Mucosa of descending colon (tissue), 3 donors: ENCODE measurements at regions not wholly inside any gene's neighbourhood (a gene's known extent, or its start where the extent isn't known, plus 50 kb on each side); places are given as distances from the start of the nearest gene placed in this dataset.

Source experiments
- ATAC-seq: fragments of 200-7000 bp; cut with Tn5 transposase; one replicate; pipeline ENCODE4 v1.9.1; 2020; ENCODE audit warnings: mild to moderate bottlenecking, moderate library complexity
- DNase-seq, 3 donors: peaks; one replicate each; pipeline ENCODE4 v3.0.0-alpha.2; 2020
- H3K36me3 ChIP-seq: fragments of 200-600 bp; one replicate; pipeline ENCODE4 v1.8.0; 2021; ENCODE audit warnings: low read depth, mild to moderate bottlenecking
- H3K4me1 ChIP-seq: fragments of 200-600 bp; one replicate; pipeline ENCODE4 v1.8.0; 2021; ENCODE audit warnings: low read depth, mild to moderate bottlenecking
- H3K4me3 ChIP-seq: fragments of 200-600 bp; one replicate; pipeline ENCODE4 v1.8.0; 2021; ENCODE audit warnings: mild to moderate bottlenecking
- H3K9me3 ChIP-seq: fragments of 200-600 bp; one replicate; pipeline ENCODE4 v1.8.0; 2021; ENCODE audit warnings: mild to moderate bottlenecking
- intact Hi-C, 2 donors: fragments of 100-400 bp; cut with DNase I in 1 of 2; cut with micrococcal nuclease in 1 of 2; formaldehyde crosslinking; loops; one replicate each; pipeline versions ENCODE4 v1.11.0 to v1.11.1; 2022; cut with DNase I, micrococcal nuclease
- TF ChIP-seq, protein P1 (sequence below): fragments of 200-600 bp; IDR thresholded peaks from one replicate; pipeline ENCODE4 v1.8.0; 2022; ENCODE audit warnings: antibody characterized with exemption, mild to moderate bottlenecking
- donor health status: DM: no; HTN: no; CAD: no; lungs with moderate emphysema.
- donor health status: DM: no; HTN: no; CAD: no.
- donor health status: DM: no; HTN: yes; CAD: no.

DNA sequence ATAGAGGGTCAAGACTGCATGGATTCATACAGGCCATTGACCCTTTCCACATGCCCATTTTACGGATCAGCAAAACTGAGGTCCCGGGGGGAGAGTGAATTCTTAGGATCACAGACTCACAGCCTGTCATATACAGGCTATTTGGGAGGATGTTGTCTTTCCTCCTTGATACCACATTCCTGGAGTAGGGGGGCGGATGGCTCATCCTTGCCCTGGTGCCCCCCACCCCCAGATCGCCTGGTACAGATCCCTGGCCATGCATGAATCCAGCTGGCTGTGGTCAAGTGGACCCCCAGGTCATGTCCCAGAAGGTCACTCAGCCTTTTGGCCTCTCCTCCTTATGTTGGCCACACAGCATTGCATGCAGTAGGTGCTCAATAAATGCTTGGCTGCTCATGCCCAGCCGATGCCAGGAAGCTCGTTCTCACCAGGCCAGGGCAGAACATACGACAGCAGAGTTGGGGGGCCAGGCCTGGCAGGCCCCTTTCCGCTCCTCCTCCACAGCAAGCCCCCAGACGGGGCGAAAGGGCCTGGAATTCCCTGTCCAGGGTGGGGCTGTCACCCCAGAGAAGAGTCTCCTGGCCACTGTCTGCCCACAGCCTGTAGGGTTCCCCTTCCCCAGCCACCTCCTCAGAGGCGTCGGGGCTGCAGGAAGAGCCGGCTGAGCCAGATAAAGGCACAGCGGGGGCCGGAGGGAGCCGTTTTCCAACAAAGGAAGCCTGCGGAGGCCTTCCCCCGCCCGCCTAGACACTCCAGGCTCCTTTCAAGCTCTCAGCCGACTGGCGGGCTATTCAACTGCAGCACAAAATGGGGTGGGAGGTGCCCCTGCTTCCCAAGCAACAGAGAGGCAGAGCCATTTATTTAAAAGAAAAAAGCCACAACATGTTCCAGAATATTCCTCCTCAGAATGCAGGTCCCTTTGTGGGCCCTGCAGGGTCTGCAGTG lies 215.7 kb upstream of the CIBAR2 start:
- no peak for DNase-seq
- no peaks in the 10 kb centered on the region for H3K36me3 ChIP-seq
- no peaks in the 10 kb centered on the region for H3K9me3 ChIP-seq
- TF ChIP-seq, protein P1, sequence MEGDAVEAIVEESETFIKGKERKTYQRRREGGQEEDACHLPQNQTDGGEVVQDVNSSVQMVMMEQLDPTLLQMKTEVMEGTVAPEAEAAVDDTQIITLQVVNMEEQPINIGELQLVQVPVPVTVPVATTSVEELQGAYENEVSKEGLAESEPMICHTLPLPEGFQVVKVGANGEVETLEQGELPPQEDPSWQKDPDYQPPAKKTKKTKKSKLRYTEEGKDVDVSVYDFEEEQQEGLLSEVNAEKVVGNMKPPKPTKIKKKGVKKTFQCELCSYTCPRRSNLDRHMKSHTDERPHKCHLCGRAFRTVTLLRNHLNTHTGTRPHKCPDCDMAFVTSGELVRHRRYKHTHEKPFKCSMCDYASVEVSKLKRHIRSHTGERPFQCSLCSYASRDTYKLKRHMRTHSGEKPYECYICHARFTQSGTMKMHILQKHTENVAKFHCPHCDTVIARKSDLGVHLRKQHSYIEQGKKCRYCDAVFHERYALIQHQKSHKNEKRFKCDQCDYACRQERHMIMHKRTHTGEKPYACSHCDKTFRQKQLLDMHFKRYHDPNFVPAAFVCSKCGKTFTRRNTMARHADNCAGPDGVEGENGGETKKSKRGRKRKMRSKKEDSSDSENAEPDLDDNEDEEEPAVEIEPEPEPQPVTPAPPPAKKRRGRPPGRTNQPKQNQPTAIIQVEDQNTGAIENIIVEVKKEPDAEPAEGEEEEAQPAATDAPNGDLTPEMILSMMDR, result no peak
- peaks cover 40% of the 10 kb centered on the region for H3K4me1 ChIP-seq
- intact Hi-C loops, result no loop called here
- no peak for ATAC-seq
- H3K4me3 ChIP-seq, result no peak overlapping the region

DNA sequence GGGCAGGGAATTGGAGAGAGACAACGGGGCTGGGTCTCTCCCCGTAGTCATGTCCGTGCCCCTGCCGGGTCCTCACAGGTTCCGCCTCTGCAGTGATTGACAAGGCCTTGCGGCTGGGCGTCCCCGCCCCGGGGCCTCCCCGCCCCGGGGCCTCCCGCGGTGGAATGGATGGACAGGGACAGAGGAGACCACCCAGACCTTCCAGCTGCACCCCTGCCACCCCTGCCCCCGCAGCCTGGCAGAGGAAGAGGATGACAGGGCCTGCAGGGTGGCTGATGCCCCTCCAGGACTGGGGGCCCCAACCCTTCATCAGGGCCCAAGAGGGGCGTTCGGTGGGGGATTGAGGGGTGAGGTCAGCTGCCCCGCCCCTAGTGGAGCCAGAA lies 216.4 kb upstream of the CIBAR2 start:
- DNase-seq (no peak), ATAC-seq (no peak)
- intact Hi-C loops, result no loop called here
- TF ChIP-seq, protein P1, result no peak
- Histone ChIP-seq H3K4me1 (peaks cover 43% of the 10 kb centered on the region), H3K4me3 (no peak overlapping the region), H3K9me3 (no peaks in the 10 kb centered on the region), H3K36me3 (no peaks in the 10 kb centered on the region)

DNA sequence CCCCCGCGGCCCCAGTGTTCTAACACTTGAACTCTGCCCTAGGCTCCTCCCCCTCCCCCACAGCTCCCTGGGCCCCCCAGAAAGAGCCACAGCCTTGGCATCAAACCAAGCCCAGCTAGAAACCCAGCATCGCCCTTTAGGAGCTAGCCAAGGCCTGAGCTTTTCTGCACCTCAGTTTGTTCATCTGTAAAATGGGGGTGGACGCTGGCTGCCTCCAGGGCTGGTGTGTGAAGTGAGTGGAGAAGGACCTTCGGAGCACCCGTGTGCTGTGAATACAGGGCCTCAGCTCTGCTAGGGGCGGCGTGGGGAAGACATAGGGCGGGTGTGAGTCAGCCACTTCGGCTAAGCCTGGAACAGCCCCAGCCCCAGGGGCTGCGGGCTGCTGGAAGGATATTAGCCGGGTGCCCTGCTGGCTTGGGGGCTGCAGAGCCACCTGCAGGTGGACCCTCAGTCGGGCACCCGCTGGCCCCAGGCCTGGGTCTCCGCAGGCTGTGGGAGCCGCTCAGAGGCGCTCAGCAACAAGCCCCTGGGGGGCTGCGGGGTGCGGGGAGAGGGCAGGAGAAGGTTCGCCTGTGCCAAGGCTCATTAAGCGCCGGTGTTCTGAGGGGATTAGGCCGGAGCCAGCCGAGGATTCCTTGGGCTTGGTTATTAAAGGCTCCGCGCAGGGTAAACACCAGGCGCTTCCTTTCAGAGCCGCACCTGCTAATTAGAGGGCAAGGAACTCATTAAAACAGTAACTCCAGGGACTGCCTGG lies 217.0 kb upstream of the CIBAR2 start:
- Histone ChIP-seq H3K9me3 (no peaks in the 10 kb centered on the region), H3K36me3 (no peaks in the 10 kb centered on the region), H3K4me1 (peaks cover 49% of the 10 kb centered on the region), H3K4me3 (no peak overlapping the region)
- TF ChIP-seq, protein P1, result no peak
- ATAC-seq (peak; percentile 72), DNase-seq (peak; percentile 65 to 72 (median 66))
- intact Hi-C loops, result no loop called here

DNA sequence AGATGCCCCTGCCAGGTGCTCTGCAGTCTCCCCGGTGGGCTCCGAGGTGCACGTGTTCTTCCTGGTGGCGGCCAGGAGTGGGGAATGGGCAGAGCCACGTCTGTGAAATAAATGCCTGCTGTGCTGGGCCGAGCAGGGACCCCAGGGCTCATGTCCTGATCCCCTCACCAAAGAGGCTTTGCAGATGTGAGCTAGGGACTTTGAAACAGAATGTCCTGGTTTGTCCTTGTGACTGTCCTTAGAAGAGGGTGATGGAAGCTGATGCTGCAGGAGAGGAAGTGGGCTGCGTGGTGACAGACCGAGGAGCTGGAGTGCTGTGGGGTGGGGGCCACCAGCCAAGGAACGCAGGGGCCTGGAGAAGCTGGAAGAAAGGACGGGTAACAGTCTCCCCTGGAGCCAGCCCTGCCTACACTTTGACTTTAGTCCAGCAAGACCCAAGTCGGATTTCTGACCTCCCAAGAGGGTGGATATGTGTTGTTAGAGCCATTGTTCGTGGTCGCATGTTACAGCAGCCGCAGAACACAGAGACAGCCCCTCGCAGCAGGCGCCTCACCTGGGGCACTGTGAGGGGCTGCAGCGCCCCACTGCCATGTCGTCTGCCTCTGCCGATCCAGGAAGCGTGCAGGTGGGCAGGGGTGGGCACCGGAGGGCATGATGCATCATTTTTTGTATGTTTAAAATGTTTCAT lies 217.9 kb upstream of the CIBAR2 start:
- Histone ChIP-seq H3K36me3 (no peaks in the 10 kb centered on the region), H3K4me3 (no peak overlapping the region), H3K9me3 (no peaks in the 10 kb centered on the region), H3K4me1 (peaks cover 52% of the 10 kb centered on the region)
- TF ChIP-seq, protein P1, result no peak
- intact Hi-C loops, result no loop called here
- ATAC-seq (no peak), DNase-seq (no peak)

DNA sequence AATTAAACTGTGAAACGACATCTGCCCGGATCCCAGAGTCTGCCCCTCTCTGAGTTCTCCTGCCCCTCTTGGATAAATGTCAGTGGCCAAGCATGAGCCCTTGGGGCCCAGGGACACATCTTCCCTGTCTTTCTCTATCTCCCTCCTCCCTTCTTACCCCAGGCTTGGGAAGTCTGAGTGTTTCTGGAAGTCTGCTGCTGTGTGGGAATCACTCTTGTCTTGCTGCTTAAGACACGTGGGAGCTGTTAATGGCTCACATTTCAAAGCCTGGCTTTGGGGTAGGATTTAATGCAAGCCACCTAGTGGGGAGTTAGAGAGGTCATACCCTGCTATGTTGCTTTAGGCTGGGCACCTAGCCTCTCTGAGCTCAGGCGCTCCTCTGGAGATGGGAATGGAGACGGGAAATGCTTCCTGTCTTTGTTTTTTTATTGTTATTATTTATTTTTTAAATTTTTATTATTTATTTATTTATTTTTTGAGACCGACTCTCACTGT lies 218.5 kb upstream of the CIBAR2 start:
- no peak for DNase-seq
- no peaks in the 10 kb centered on the region for H3K9me3 ChIP-seq
- TF ChIP-seq, protein P1, result no peak
- no peak for ATAC-seq
- peaks cover 58% of the 10 kb centered on the region for H3K4me1 ChIP-seq
- intact Hi-C loops, result no loop called here
- no peaks in the 10 kb centered on the region for H3K36me3 ChIP-seq
- no peak overlapping the region for H3K4me3 ChIP-seq
